HCT116 (cell line): ENCODE measurements at regions not wholly inside any gene's neighbourhood (a gene's known extent, or its start where the extent isn't known, plus 50 kb on each side); places are given as distances from the start of the nearest gene placed in this dataset.

Experiments
- ATAC-seq: fragments of 200-7000 bp; cut with Tn5 transposase; 2 replicates; pipeline ENCODE4 v1.9.1; 2020; ENCODE audit warnings: mild to moderate bottlenecking, moderate library complexity
- BruUV-seq: library from RNA; stranded (reverse); fragments of 400-500 nt; replicated peaks from 2 replicates; lab custom pipeline; 2021; lab: Mats Ljungman, UMichigan
- CTCF ChIA-PET: fragments of 300-600 bp; sonication (Branson Sonifier 250); formaldehyde crosslinking; loops from one replicate; lab custom pipeline; 2021; ENCODE audit warnings: antibody characterized with exemption; lab: Charles Lee
- POLR2A ChIA-PET: fragments of 300-600, 350-600 bp; sonication (Branson Sonifier 250); formaldehyde crosslinking; loops from one replicate; lab custom pipeline; 2021; ENCODE audit warnings: antibody characterized with exemption; lab: Charles Lee
- RAD21 ChIA-PET, 2 experiments: fragments of 300-600 bp; sonication (Branson Sonifier 250); formaldehyde crosslinking; loops; one replicate each; lab custom pipeline; 2023; ENCODE audit warnings: low total read pairs in 2 of 2; ENCODE audit not compliant: uncharacterized antibody in 2 of 2, unreplicated experiment in 2 of 2, low non-redundant PET in 1 of 2; lab: Charles Lee
- DNase-seq: peaks from one replicate; pipeline ENCODE4 v3.0.0-alpha.2; 2010; ENCODE audit warnings: low read depth, low spot score
- H2AFZ ChIP-seq: fragments of 200-600 bp; shearing (Covaris generic), sonication (generic); 2 replicates; pipeline ENCODE4 v1.6.1; 2017; ENCODE audit warnings: low read depth, mixed run types, mixed read lengths, antibody characterized with exemption, low read length; ENCODE audit not compliant: poor library complexity, severe bottlenecking
- H3K27ac ChIP-seq: 2 replicates; pipeline ENCODE4 v1.5.1; 2012; ENCODE audit warnings: low read depth, low read length
- H3K27me3 ChIP-seq: fragments of 200-600 bp; sonication (generic); 2 replicates; pipeline ENCODE4 v1.6.1; 2016; ENCODE audit warnings: mixed run types, low read length, mixed read lengths; ENCODE audit not compliant: insufficient read depth
- H3K36me3 ChIP-seq, 2 experiments: fragments of 200-500 bp in 1 of 2; fragments of 200-600 bp in 1 of 2; sonication (Bioruptor generic) in 1 of 2; sonication (generic) in 1 of 2; 2 replicates each; pipeline versions ENCODE4 v1.5.1 to v1.6.1; 2014 to 2016; ENCODE audit warnings: low read length in 2 of 2, inconsistent platforms in 1 of 2, mixed read lengths in 1 of 2, mixed run types in 1 of 2; ENCODE audit not compliant: insufficient read depth in 2 of 2, control insufficient read depth in 1 of 2
- H3K4me1 ChIP-seq, 2 experiments: fragments of 200-600 bp in 1 of 2; sonication (generic) in 1 of 2; 2 replicates each; pipeline versions ENCODE4 v1.5.1 to v1.6.1; 2012 to 2017; ENCODE audit warnings: low read length in 2 of 2, inconsistent platforms in 1 of 2, mild to moderate bottlenecking in 1 of 2, mixed read lengths in 1 of 2, mixed run types in 1 of 2, moderate library complexity in 1 of 2; ENCODE audit not compliant: insufficient read depth in 2 of 2, control insufficient read depth in 1 of 2
- H3K4me2 ChIP-seq: fragments of 200-600 bp; sonication (generic); 2 replicates; pipeline ENCODE4 v1.6.1; 2017; ENCODE audit warnings: mixed run types, low read length, mixed read lengths
- H3K4me3 ChIP-seq, 2 experiments: fragments of 200-600 bp in 1 of 2; sonication (generic) in 1 of 2; replicated peaks in 1 of 2; 2 replicates each; pipeline ENCODE4 v1.5.1; 2011 to 2016; ENCODE audit warnings: low read length in 2 of 2, control low read depth in 1 of 2, low read depth in 1 of 2, mild to moderate bottlenecking in 1 of 2, mixed read lengths in 1 of 2, mixed run types in 1 of 2
- H3K79me2 ChIP-seq: fragments of 200-600 bp; sonication (generic); 2 replicates; pipeline ENCODE4 v1.6.1; 2017; ENCODE audit warnings: mild to moderate bottlenecking, mixed run types, low read length, moderate library complexity, mixed read lengths; ENCODE audit not compliant: insufficient read depth
- H3K9ac ChIP-seq: fragments of 200-600 bp; sonication (generic); 2 replicates; pipeline ENCODE4 v1.6.1; 2016; ENCODE audit warnings: low read length, mixed read lengths
- H3K9me2 ChIP-seq: fragments of 200-600 bp; sonication (generic), shearing (Covaris generic); 2 replicates; pipeline ENCODE4 v1.6.1; 2017; ENCODE audit warnings: mixed run types, mild to moderate bottlenecking, moderate library complexity; ENCODE audit not compliant: insufficient read depth
- H3K9me3 ChIP-seq, 2 experiments: fragments of 200-500 bp in 1 of 2; fragments of 200-600 bp in 1 of 2; sonication (Bioruptor generic) in 1 of 2; sonication (generic) in 1 of 2; 2 replicates each; pipeline ENCODE4 v1.6.1; 2014 to 2017; ENCODE audit warnings: low read length in 2 of 2, mixed read lengths in 2 of 2, inconsistent platforms in 1 of 2, low read depth in 1 of 2, mild to moderate bottlenecking in 1 of 2, mixed run types in 1 of 2, moderate library complexity in 1 of 2; ENCODE audit not compliant: control insufficient read depth in 1 of 2, insufficient read depth in 1 of 2
- H4K20me1 ChIP-seq: fragments of 200-600 bp; sonication (generic), shearing (Covaris generic); 2 replicates; pipeline ENCODE4 v1.6.1; 2017; ENCODE audit warnings: mixed run types, mild to moderate bottlenecking, moderate library complexity; ENCODE audit not compliant: insufficient read depth
- CEBPB ChIP-seq: IDR thresholded peaks from 2 replicates; pipeline ENCODE4 v1.6.1; 2012; ENCODE audit warnings: low read depth
- EGR1 ChIP-seq: IDR thresholded peaks from 2 replicates; pipeline ENCODE4 v1.6.1; 2012; ENCODE audit warnings: low read depth
- EZH2 ChIP-seq: fragments of 200-600 bp; sonication (generic); IDR thresholded peaks from 2 replicates; pipeline ENCODE4 v1.6.1; 2017; ENCODE audit warnings: antibody characterized with exemption, mixed run types
- EZH2phosphoT487 ChIP-seq: fragments of 200-600 bp; IDR thresholded peaks from 2 replicates; pipeline ENCODE4 v1.6.1; 2018; ENCODE audit warnings: antibody characterized with exemption, borderline replicate concordance
- FOSL1 ChIP-seq: IDR thresholded peaks from 2 replicates; pipeline ENCODE4 v1.6.1; 2012; ENCODE audit warnings: low read depth
- MAX ChIP-seq: IDR thresholded peaks from 2 replicates; pipeline ENCODE4 v1.6.1; 2012
- POLR2AphosphoS5 ChIP-seq: IDR thresholded peaks from 2 replicates; pipeline ENCODE4 v1.6.1; 2011; ENCODE audit warnings: mild to moderate bottlenecking, low read depth, low read length, moderate library complexity
- SIN3A ChIP-seq: IDR thresholded peaks from 2 replicates; pipeline ENCODE4 v1.6.1; 2012; ENCODE audit warnings: low read depth
- SP1 ChIP-seq: IDR thresholded peaks from 2 replicates; pipeline ENCODE4 v1.6.1; 2012; ENCODE audit warnings: low read depth
- SRF ChIP-seq: IDR thresholded peaks from 2 replicates; pipeline ENCODE4 v1.6.1; 2012; ENCODE audit warnings: low read depth
- YY1 ChIP-seq: IDR thresholded peaks from 2 replicates; pipeline ENCODE4 v1.6.1; 2011; ENCODE audit warnings: low read length, low read depth, moderate library complexity, mild to moderate bottlenecking; ENCODE audit not compliant: insufficient replicate concordance; ENCODE audit errors: extremely low read depth
- ZNF274 ChIP-seq: fragments of 200-500 bp; sonication (Bioruptor generic); IDR thresholded peaks from 2 replicates; pipeline ENCODE4 v1.6.1; 2014; ENCODE audit warnings: mild to moderate bottlenecking, low read depth, low read length, inconsistent platforms
- intact Hi-C: fragments of 100-400 bp; cut with micrococcal nuclease; formaldehyde crosslinking; loops from 2 replicates; pipeline ENCODE4 v1.10.0; 2022
- TF ChIP-seq, protein P1 (sequence below): IDR thresholded peaks from 2 replicates; pipeline ENCODE4 v1.6.1; 2012
- TF ChIP-seq, protein P2 (sequence below), 3 experiments: fragments of 200-600 bp in 1 of 3; sonication (generic) in 1 of 3; IDR thresholded peaks in 2 of 3; conservative IDR thresholded peaks in 1 of 3; 2 replicates each; pipeline ENCODE4 v1.5.1; 2012 to 2017; ENCODE audit warnings: low read depth in 2 of 3, low read length in 2 of 3, antibody characterized with exemption in 1 of 3, borderline replicate concordance in 1 of 3, control low read depth in 1 of 3, mild to moderate bottlenecking in 1 of 3, mixed read lengths in 1 of 3, mixed run types in 1 of 3, moderate library complexity in 1 of 3; ENCODE audit not compliant: insufficient read depth in 1 of 3

GRCh38 chr5:164934561-164934960 lies 1429.1 kb downstream of the MAT2B start:
- ChIA-PET POLR2A (no interaction called here), RAD21 (no interaction called here)
- no peak overlapping the region for H2AFZ ChIP-seq

GRCh38 chr5:164941132-164941531 lies 1435.7 kb downstream of the MAT2B start:
- TF ChIP-seq ZNF274 (no peak), SP1 (no peak), FOSL1 (no peak), CEBPB (no peak), SIN3A (no peak), EGR1 (no peak), MAX (no peak), EZH2 (no peak), SRF (no peak), YY1 (no peak), POLR2AphosphoS5 (no peak)
- TF ChIP-seq, protein P1, sequence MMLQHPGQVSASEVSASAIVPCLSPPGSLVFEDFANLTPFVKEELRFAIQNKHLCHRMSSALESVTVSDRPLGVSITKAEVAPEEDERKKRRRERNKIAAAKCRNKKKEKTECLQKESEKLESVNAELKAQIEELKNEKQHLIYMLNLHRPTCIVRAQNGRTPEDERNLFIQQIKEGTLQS, result no peak

More at GRCh38 chr5:164934561-164934960, 1429.1 kb downstream of the MAT2B start:
- no peaks in the 10 kb centered on the region for H3K36me3 ChIP-seq
- no TSS peak for BruUV-seq
- no peak overlapping the region for H3K4me2 ChIP-seq
- no peaks in the 10 kb centered on the region for H3K27me3 ChIP-seq
- no peaks in the 10 kb centered on the region for H4K20me1 ChIP-seq
- peaks cover 0 to 10% of the 10 kb centered on the region in 2 experiments; a peak in 2 of 4 replicates for H3K9me3 ChIP-seq
- no peak for ATAC-seq
- DNase-seq, result no peak
- H3K9me2 ChIP-seq, result no peaks in the 10 kb centered on the region
- H3K79me2 ChIP-seq, result no peaks in the 10 kb centered on the region
- no peaks in the 10 kb centered on the region for H3K4me1 ChIP-seq
- no peak overlapping the region for H3K27ac ChIP-seq
- H3K9ac ChIP-seq, result no peak overlapping the region
- TF ChIP-seq EZH2phosphoT487, result no peak
- TF ChIP-seq, protein P2, sequence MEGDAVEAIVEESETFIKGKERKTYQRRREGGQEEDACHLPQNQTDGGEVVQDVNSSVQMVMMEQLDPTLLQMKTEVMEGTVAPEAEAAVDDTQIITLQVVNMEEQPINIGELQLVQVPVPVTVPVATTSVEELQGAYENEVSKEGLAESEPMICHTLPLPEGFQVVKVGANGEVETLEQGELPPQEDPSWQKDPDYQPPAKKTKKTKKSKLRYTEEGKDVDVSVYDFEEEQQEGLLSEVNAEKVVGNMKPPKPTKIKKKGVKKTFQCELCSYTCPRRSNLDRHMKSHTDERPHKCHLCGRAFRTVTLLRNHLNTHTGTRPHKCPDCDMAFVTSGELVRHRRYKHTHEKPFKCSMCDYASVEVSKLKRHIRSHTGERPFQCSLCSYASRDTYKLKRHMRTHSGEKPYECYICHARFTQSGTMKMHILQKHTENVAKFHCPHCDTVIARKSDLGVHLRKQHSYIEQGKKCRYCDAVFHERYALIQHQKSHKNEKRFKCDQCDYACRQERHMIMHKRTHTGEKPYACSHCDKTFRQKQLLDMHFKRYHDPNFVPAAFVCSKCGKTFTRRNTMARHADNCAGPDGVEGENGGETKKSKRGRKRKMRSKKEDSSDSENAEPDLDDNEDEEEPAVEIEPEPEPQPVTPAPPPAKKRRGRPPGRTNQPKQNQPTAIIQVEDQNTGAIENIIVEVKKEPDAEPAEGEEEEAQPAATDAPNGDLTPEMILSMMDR (IDR thresholded peaks at IDR 0.05 in 2 of 3, conservative IDR thresholded peaks at IDR 0.05 in 1 of 3; ENCODE audit: borderline replicate concordance in 1 of 3, insufficient read depth in 1 of 3, low read depth in 2 of 3, low read length in 2 of 3), result no peak
- CTCF ChIA-PET, result no interaction called here
- H3K4me3 ChIP-seq, result no peak overlapping the region
- intact Hi-C loops, result no loop called here

More at GRCh38 chr5:164941132-164941531, 1435.7 kb downstream of the MAT2B start:
- Histone ChIP-seq H3K27ac (no peak overlapping the region), H2AFZ (no peak overlapping the region), H3K9me2 (no peaks in the 10 kb centered on the region), H3K9me3 (peaks cover 0 to 17% of the 10 kb centered on the region in 2 experiments; a peak in 2 of 4 replicates), H3K4me1 (no peaks in the 10 kb centered on the region), H3K36me3 (no peaks in the 10 kb centered on the region), H4K20me1 (no peaks in the 10 kb centered on the region; the same call in 1 of the 2 replicates), H3K4me2 (no peak overlapping the region), H3K79me2 (no peaks in the 10 kb centered on the region), H3K4me3 (no peak overlapping the region), H3K9ac (no peak overlapping the region), H3K27me3 (no peaks in the 10 kb centered on the region)
- DNase-seq, result no peak
- ChIA-PET CTCF (no interaction called here), POLR2A (no interaction called here), RAD21 (no interaction called here)
- no TSS peak for BruUV-seq
- intact Hi-C loops, result no loop called here
- no peak for ATAC-seq
